Transverse colon (tissue), 4 donors: ENCODE measurements at regions not wholly inside any gene's neighbourhood (a gene's known extent, or its start where the extent isn't known, plus 50 kb on each side); places are given as distances from the start of the nearest gene placed in this dataset.

Experiments used
- DNase-seq: peaks from one replicate; pipeline ENCODE4 v3.0.0-alpha.2; 2019
- H3K27ac ChIP-seq, 4 donors: fragments of 200-600 bp; sonication (generic); 2 replicates each; pipeline ENCODE4 v1.5.1; 2016 to 2018; ENCODE audit warnings: inconsistent platforms in 4 of 4
- H3K27me3 ChIP-seq: fragments of 200-600 bp; sonication (generic); 2 replicates; pipeline ENCODE4 v1.5.1; 2017; ENCODE audit warnings: inconsistent platforms
- H3K36me3 ChIP-seq, 4 donors: fragments of 200-600 bp; sonication (generic); 2 replicates each; pipeline ENCODE4 v1.5.1; 2017 to 2019; ENCODE audit warnings: inconsistent platforms in 4 of 4
- H3K4me1 ChIP-seq, 4 donors: fragments of 200-600 bp; sonication (generic); 2 replicates each; pipeline ENCODE4 v1.5.1; 2017 to 2020; ENCODE audit warnings: inconsistent platforms in 4 of 4
- H3K4me3 ChIP-seq, 4 donors: fragments of 200-600 bp; sonication (generic); 1 replicate in 1 of 4; 2 replicates in 3 of 4; pipeline versions ENCODE4 v1.5.1 to v1.6.1; 2017 to 2019; ENCODE audit warnings: inconsistent platforms in 4 of 4
- H3K9me3 ChIP-seq, 2 donors: fragments of 200-600 bp; sonication (generic); 2 replicates each; pipeline ENCODE4 v1.5.1; 2017 to 2019; ENCODE audit warnings: inconsistent platforms in 2 of 2
- EP300 ChIP-seq: sonication (generic); formaldehyde crosslinking; IDR thresholded peaks from one replicate; pipeline ENCODE4 v1.6.1; 2017; ENCODE audit warnings: antibody characterized with exemption, low read depth
- POLR2A ChIP-seq: fragments of 450-650 bp; IDR thresholded peaks from one replicate; pipeline ENCODE4 v1.6.1; 2016; ENCODE audit warnings: antibody characterized with exemption, mild to moderate bottlenecking, moderate library complexity
- POLR2AphosphoS5 ChIP-seq, 3 donors: sonication (generic); formaldehyde crosslinking; IDR thresholded peaks; one replicate each; pipeline ENCODE4 v1.6.1; 2016; ENCODE audit warnings: antibody characterized with exemption in 3 of 3
- WGBS, 2 donors: methylation state at CpG; one replicate each; pipeline ENCODE4 v1.1.5; 2018; ENCODE audit warnings: low coverage in 1 of 2; 5-methylcytosine and 5-hydroxymethylcytosine counted together
- in situ Hi-C, 4 donors: fragments of 200-750 bp; cut with MboI; loops; one replicate each; pipeline versions ENCODE4 v1.15.0 to v1.15.1; 2017; ENCODE audit warnings: low sequenced_read_pairs in 3 of 4, low pct_ligation_motif_present in 1 of 4, low pct_unique_long_range_greater_than_20kb in 1 of 4
- intact Hi-C: fragments of 100-400 bp; cut with DNase I; formaldehyde crosslinking; loops from one replicate; pipeline ENCODE4 v1.15.1; 2023; ENCODE audit warnings: low total_unique reads
- TF ChIP-seq, protein P1 (sequence below), 5 experiments: fragments of 200-600 bp in 3 of 5; fragments of 450-650 bp in 2 of 5; sonication (generic) in 3 of 5; IDR thresholded peaks; 1 replicate in 2 of 5; 2 replicates in 3 of 5; pipeline ENCODE4 v1.5.1; 2016 to 2017; ENCODE audit warnings: antibody characterized with exemption in 5 of 5, inconsistent platforms in 3 of 5, mild to moderate bottlenecking in 2 of 5, moderate library complexity in 1 of 5

DNA sequence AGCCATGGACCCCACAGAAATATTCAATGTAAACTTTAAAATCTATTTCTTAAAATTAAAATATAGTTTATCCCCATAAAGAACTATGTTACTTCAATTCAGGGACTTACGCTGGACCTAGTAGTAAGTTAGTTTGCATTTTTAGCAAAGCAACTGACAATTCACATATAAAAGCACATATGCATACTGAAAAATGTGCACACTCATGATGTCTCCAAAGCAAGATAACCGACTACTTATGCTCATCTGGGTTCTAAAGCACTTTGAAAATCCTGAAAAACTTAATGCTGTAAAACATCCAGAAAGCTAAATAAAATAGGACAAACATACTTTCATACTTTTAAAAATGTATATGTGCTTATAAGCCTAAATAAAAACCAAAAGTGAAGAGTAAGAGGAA, 264.4 kb upstream of the GAS1 start:
- no peaks in the 10 kb centered on the region for H3K27me3 ChIP-seq
- no peaks in the 10 kb centered on the region for H3K9me3 ChIP-seq
- H3K36me3 ChIP-seq = no peaks in the 10 kb centered on the region
- in situ Hi-C loops (no loop called here), intact Hi-C loops (no loop called here)
- H3K4me3 ChIP-seq = no peak overlapping the region
- TF ChIP-seq POLR2AphosphoS5 (IDR thresholded peaks at IDR 0.05) (no peak), POLR2A (no peak), EP300 (no peak)
- TF ChIP-seq, protein P1, sequence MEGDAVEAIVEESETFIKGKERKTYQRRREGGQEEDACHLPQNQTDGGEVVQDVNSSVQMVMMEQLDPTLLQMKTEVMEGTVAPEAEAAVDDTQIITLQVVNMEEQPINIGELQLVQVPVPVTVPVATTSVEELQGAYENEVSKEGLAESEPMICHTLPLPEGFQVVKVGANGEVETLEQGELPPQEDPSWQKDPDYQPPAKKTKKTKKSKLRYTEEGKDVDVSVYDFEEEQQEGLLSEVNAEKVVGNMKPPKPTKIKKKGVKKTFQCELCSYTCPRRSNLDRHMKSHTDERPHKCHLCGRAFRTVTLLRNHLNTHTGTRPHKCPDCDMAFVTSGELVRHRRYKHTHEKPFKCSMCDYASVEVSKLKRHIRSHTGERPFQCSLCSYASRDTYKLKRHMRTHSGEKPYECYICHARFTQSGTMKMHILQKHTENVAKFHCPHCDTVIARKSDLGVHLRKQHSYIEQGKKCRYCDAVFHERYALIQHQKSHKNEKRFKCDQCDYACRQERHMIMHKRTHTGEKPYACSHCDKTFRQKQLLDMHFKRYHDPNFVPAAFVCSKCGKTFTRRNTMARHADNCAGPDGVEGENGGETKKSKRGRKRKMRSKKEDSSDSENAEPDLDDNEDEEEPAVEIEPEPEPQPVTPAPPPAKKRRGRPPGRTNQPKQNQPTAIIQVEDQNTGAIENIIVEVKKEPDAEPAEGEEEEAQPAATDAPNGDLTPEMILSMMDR (IDR thresholded peaks at IDR 0.05) = no peak
- no peak overlapping the region for H3K27ac ChIP-seq
- no peaks in the 10 kb centered on the region for H3K4me1 ChIP-seq
- 93 to 95% methylated on average over 2 of the region's 2 CpGs for WGBS, 2 donors
- no peak for DNase-seq

DNA sequence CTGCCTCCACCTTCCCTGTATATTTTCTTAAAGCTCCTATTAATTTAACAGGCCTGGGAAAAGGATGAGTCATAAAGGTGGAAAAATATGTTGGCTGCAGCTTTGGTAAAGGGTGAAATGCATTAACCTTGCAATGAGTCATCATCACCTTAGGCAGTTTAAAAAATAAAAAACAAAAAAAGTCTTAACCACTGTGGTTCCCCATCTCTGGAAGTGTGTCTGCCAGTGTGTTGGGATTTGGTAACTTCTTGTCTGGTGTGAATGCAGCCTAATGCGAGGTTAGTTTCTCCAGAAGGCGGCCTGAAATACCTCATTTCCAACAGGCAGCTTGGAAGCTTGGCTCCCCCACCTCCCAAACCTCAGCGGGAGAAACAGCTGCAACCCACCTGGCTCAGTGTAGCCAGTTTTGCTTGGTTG, 265.3 kb upstream of the GAS1 start:
- 80 to 84% methylated on average over 3 of the region's 3 CpGs for WGBS, 2 donors
- no peaks in the 10 kb centered on the region for H3K36me3 ChIP-seq
- no peaks in the 10 kb centered on the region for H3K4me1 ChIP-seq
- TF ChIP-seq POLR2AphosphoS5 (IDR thresholded peaks at IDR 0.05) (no peak), EP300 (no peak), POLR2A (no peak)
- TF ChIP-seq, protein P1 (IDR thresholded peaks at IDR 0.05) = no peak
- in situ Hi-C loops (no loop called here), intact Hi-C loops (no loop called here)
- H3K4me3 ChIP-seq = no peak overlapping the region
- no peak for DNase-seq
- H3K27me3 ChIP-seq = no peaks in the 10 kb centered on the region
- H3K27ac ChIP-seq = no peak overlapping the region
- no peaks in the 10 kb centered on the region for H3K9me3 ChIP-seq

DNA sequence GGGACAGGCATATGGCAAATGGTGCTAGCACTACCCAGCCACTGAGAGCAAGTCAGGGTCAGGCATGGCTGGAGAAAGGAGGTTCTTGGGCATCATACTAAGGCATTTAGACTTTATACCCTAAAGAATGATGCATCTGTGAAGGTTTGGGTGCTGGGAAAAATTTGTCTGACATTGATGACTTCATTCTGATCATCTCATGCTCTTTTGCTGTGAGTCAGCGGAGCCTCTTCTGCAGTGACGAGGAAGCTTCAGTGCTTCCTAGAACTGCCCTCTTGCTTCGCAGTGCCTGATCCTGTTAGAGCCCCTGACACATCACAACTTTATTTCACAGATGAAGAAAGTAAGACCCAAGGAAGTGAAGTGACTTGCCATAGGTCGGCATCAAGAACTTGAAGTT, 266.6 kb upstream of the GAS1 start:
- no peak for DNase-seq
- intact Hi-C loops = no loop called here
- in situ Hi-C loops = no loop called here
- Histone ChIP-seq H3K36me3 (no peaks in the 10 kb centered on the region), H3K9me3 (no peaks in the 10 kb centered on the region), H3K4me1 (no peaks in the 10 kb centered on the region), H3K27me3 (no peaks in the 10 kb centered on the region), H3K4me3 (no peak overlapping the region), H3K27ac (no peak overlapping the region)
- TF ChIP-seq POLR2A (no peak), EP300 (no peak), POLR2AphosphoS5 (IDR thresholded peaks at IDR 0.05) (no peak)
- TF ChIP-seq, protein P1 (IDR thresholded peaks at IDR 0.05) = no peak
- WGBS, 2 donors = 81 to 100% methylated on average over 2 to 4 of the region's 4 CpGs

DNA sequence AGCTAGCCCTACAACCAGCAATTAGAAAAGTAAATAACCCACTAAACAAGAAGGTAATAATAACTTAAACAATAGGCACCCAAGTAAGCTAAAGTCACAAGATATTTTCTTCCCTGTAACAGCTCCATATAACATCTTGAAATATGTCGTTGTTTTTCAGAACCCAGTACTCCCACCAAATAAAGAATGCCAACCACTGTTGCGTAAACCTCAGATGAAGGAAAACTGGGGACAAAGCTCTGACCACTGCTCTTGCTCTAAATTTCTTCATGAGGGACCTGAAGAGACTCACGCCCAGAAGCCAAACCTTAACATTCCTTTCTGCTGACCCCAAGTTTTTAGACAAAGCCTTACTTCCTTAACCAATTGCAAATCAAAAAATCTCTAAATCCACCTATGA, 267.7 kb upstream of the GAS1 start:
- intact Hi-C loops = no loop called here
- 77 to 84% methylated on average over 3 of the region's 3 CpGs for WGBS, 2 donors
- Histone ChIP-seq H3K9me3 (no peaks in the 10 kb centered on the region), H3K36me3 (no peaks in the 10 kb centered on the region), H3K4me3 (no peak overlapping the region), H3K27ac (no peak overlapping the region), H3K27me3 (no peaks in the 10 kb centered on the region), H3K4me1 (no peaks in the 10 kb centered on the region)
- DNase-seq = no peak
- in situ Hi-C loops = no loop called here
- TF ChIP-seq POLR2A (no peak), POLR2AphosphoS5 (IDR thresholded peaks at IDR 0.05) (no peak), EP300 (no peak)
- TF ChIP-seq, protein P1 (IDR thresholded peaks at IDR 0.05) = no peak
